A549 (cell line): ENCODE measurements at regions not wholly inside any gene's neighbourhood (a gene's known extent, or its start where the extent isn't known, plus 50 kb on each side); places are given as distances from the start of the nearest gene placed in this dataset.

Experiments
- ATAC-seq, 2 experiments: fragments of 200-7000 bp in 1 of 2; fragments of >200 bp in 1 of 2; cut with Nextera tagmentation in 1 of 2; cut with Tn5 transposase in 1 of 2; 3 replicates each; pipeline versions ENCODE4 v1.8.0 to v1.9.1; 2018 to 2020; ENCODE audit warnings: mild to moderate bottlenecking in 1 of 2, moderate library complexity in 1 of 2
- CTCF ChIA-PET: fragments of 300-600 bp; sonication (Branson Sonifier 250); formaldehyde crosslinking; extraction: SDS; loops from one replicate; lab custom pipeline; 2021; ENCODE audit warnings: antibody characterized with exemption, inconsistent platforms; lab: Yijun Ruan, JAX
- POLR2A ChIA-PET: fragments of 350-600 bp; formaldehyde crosslinking; extraction: SDS; loops from one replicate; lab custom pipeline; 2021; ENCODE audit warnings: antibody characterized with exemption, inconsistent platforms; lab: Yijun Ruan, JAX
- DNase-seq, 2 experiments: peaks; one replicate each; pipeline versions ENCODE4 v3.0.0 to v3.0.0-alpha.2; 2011 to 2016; ENCODE audit warnings: low read depth in 1 of 2, low spot score in 1 of 2
- FAIRE-seq: peaks from 2 replicates; lab custom pipeline; 2011; peaks lifted over from hg19 to GRCh38; lab: Jason Lieb, UNC
- H3K27ac ChIP-seq, 2 experiments: fragments of >200 bp; sonication (Bioruptor Twin); formaldehyde crosslinking; 3 replicates each; pipeline ENCODE4 v1.5.1; 2016 to 2017
- H3K4me1 ChIP-seq: fragments of >200 bp; sonication (Bioruptor Twin); formaldehyde crosslinking; 3 replicates; pipeline ENCODE4 v1.6.1; 2016
- H3K4me2 ChIP-seq: fragments of >200 bp; sonication (Bioruptor Twin); formaldehyde crosslinking; 3 replicates; pipeline ENCODE4 v1.6.1; 2016
- H3K4me3 ChIP-seq: fragments of >200 bp; sonication (Bioruptor Twin); formaldehyde crosslinking; 3 replicates; pipeline ENCODE4 v1.5.1; 2016
- H3K9me3 ChIP-seq: fragments of >200 bp; sonication (Bioruptor Twin); formaldehyde crosslinking; 3 replicates; pipeline ENCODE4 v1.6.1; 2016
- CBX2 ChIP-seq: fragments of 200-600 bp; sonication (generic); IDR thresholded peaks from 2 replicates; pipeline ENCODE4 v1.6.1; 2016; ENCODE audit warnings: low read depth, mild to moderate bottlenecking, borderline replicate concordance
- CEBPB ChIP-seq, 2 experiments: fragments of >200 bp in 1 of 2; sonication (Bioruptor Twin) in 1 of 2; formaldehyde crosslinking in 1 of 2; IDR thresholded peaks; 2 replicates each; pipeline ENCODE4 v1.6.1; 2012 to 2016
- EP300 ChIP-seq, 2 experiments: fragments of >200 bp; sonication (Bioruptor Twin); formaldehyde crosslinking; IDR thresholded peaks; 2 replicates in 1 of 2; 3 replicates in 1 of 2; pipeline ENCODE4 v1.6.1; 2016 to 2017
- ESRRA ChIP-seq: fragments of 150-350 bp; IDR thresholded peaks from 2 replicates; pipeline ENCODE4 v1.6.1; 2014; ENCODE audit warnings: mild to moderate bottlenecking, low read length, borderline replicate concordance
- FOXS1 ChIP-seq: fragments of 250-450 bp; sonication (Bioruptor Pico); IDR thresholded peaks from 2 replicates; pipeline ENCODE4 v1.5.0; 2020; ENCODE audit warnings: mild to moderate bottlenecking, moderate library complexity
- HOXA7 ChIP-seq: fragments of 250-450 bp; sonication (Bioruptor Pico); IDR thresholded peaks from 2 replicates; pipeline ENCODE4 v1.5.0; 2020; ENCODE audit warnings: mild to moderate bottlenecking, moderate library complexity
- HOXB13 ChIP-seq: fragments of 250-450 bp; sonication (Bioruptor Pico); IDR thresholded peaks from 2 replicates; pipeline ENCODE4 v1.5.0; 2020; ENCODE audit warnings: low read depth, mild to moderate bottlenecking, moderate library complexity
- JUN ChIP-seq, 2 experiments: fragments of >200 bp; sonication (Bioruptor Twin); formaldehyde crosslinking; IDR thresholded peaks; 2 replicates in 1 of 2; 3 replicates in 1 of 2; pipeline ENCODE4 v1.6.1; 2016 to 2017
- JUNB ChIP-seq: fragments of >200 bp; sonication (Bioruptor Twin); formaldehyde crosslinking; IDR thresholded peaks from 2 replicates; pipeline ENCODE4 v1.6.1; 2016
- KDM5A ChIP-seq: fragments of 200-600 bp; sonication (generic); IDR thresholded peaks from 2 replicates; pipeline ENCODE4 v1.6.1; 2016; ENCODE audit warnings: antibody characterized with exemption, mild to moderate bottlenecking
- MAFK ChIP-seq: fragments of 450-650 bp; IDR thresholded peaks from 2 replicates; pipeline ENCODE4 v1.6.1; 2014; ENCODE audit not compliant: partially characterized antibody
- MYC ChIP-seq: IDR thresholded peaks from 2 replicates; pipeline ENCODE4 v1.6.1; 2012; ENCODE audit warnings: mild to moderate bottlenecking, inconsistent platforms, low read length, improper control_type of control experiment, borderline replicate concordance
- POLR2AphosphoS2 ChIP-seq: conservative IDR thresholded peaks from 2 replicates; pipeline ENCODE4 v1.6.1; 2012; ENCODE audit warnings: low read length, improper control_type of control experiment, inconsistent platforms
- RAD21 ChIP-seq, 2 experiments: fragments of >200 bp in 1 of 2; sonication (Bioruptor Twin) in 1 of 2; formaldehyde crosslinking in 1 of 2; IDR thresholded peaks in 1 of 2; conservative IDR thresholded peaks in 1 of 2; 2 replicates in 1 of 2; 3 replicates in 1 of 2; pipeline ENCODE4 v1.6.1; 2012 to 2018; ENCODE audit warnings: inconsistent platforms in 1 of 2
- RNF2 ChIP-seq: fragments of 200-600 bp; sonication (generic); IDR thresholded peaks from 2 replicates; pipeline ENCODE4 v1.6.1; 2016; ENCODE audit warnings: low read depth, mild to moderate bottlenecking, antibody characterized with exemption, moderate library complexity, borderline replicate concordance
- SMC3 ChIP-seq: fragments of >200 bp; sonication (Bioruptor Twin); formaldehyde crosslinking; IDR thresholded peaks from 3 replicates; pipeline ENCODE4 v1.6.1; 2018; ENCODE audit warnings: inconsistent platforms
- ZC3H11A ChIP-seq: fragments of 450-650 bp; IDR thresholded peaks from 2 replicates; pipeline ENCODE4 v1.6.1; 2014; ENCODE audit warnings: antibody characterized with exemption, mild to moderate bottlenecking
- ZFP36 ChIP-seq: fragments of 450-650 bp; IDR thresholded peaks from 2 replicates; pipeline ENCODE4 v1.6.1; 2014; ENCODE audit warnings: borderline replicate concordance; ENCODE audit not compliant: partially characterized antibody
- WGBS: methylation state at CpG from one replicate; pipeline ENCODE4 v1.1.6; 2017; ENCODE audit errors: missing lambda C conversion rate; 5-methylcytosine and 5-hydroxymethylcytosine counted together
- TF ChIP-seq, protein P1 (sequence below): fragments of 250-450 bp; sonication (Bioruptor Pico); IDR thresholded peaks from 2 replicates; pipeline ENCODE4 v1.5.0; 2020; ENCODE audit warnings: low read depth, mild to moderate bottlenecking, moderate library complexity
- TF ChIP-seq, protein P2 (sequence below): IDR thresholded peaks from 2 replicates; pipeline ENCODE4 v1.6.1; 2012
- TF ChIP-seq, protein P3 (sequence below): fragments of >200 bp; sonication (Bioruptor Twin); formaldehyde crosslinking; IDR thresholded peaks from 3 replicates; pipeline ENCODE4 v1.5.1; 2016

DNA sequence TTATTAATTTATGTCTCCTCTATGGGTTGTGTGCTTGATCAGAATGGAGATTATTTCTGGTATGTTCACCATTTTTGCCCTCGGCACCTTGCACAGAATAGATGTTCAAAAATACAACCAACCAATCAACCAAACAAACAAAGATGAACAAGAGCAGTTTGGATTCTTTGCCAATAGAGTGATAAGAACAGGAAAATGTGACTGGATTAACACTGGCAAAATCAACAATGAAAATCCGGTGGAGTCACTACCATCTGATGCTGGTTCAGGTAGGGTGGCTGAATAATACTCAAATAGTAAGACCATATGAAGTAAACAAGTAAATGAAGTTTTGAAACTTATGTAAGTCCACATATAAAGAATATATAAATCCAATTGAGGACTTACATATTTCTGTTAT, 685.0 kb upstream of the EPHA5 start:
- Histone ChIP-seq H3K9me3 (no peaks in the 10 kb centered on the region), H3K27ac (no peak overlapping the region), H3K4me2 (no peak overlapping the region), H3K4me3 (no peak overlapping the region), H3K4me1 (no peaks in the 10 kb centered on the region)
- no peak for TF ChIP-seq RAD21 (conservative IDR thresholded peaks at IDR 0.05 in 1 of 2, IDR thresholded peaks at IDR 0.05 in 1 of 2)
- TF ChIP-seq JUN (IDR thresholded peaks at IDR 0.05): no peak
- TF ChIP-seq EP300 (IDR thresholded peaks at IDR 0.05): no peak
- TF ChIP-seq, protein P1, sequence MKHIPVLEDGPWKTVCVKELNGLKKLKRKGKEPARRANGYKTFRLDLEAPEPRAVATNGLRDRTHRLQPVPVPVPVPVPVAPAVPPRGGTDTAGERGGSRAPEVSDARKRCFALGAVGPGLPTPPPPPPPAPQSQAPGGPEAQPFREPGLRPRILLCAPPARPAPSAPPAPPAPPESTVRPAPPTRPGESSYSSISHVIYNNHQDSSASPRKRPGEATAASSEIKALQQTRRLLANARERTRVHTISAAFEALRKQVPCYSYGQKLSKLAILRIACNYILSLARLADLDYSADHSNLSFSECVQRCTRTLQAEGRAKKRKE: no peak
- TF ChIP-seq KDM5A: no peak
- TF ChIP-seq ZC3H11A: no peak
- TF ChIP-seq HOXB13: no peak
- TF ChIP-seq SMC3: no peak
- TF ChIP-seq POLR2AphosphoS2: no peak
- ChIA-PET CTCF (no interaction called here), POLR2A (no interaction called here)
- 81% methylated on average over 2 of the region's 2 CpGs for WGBS
- FAIRE-seq (no peak), DNase-seq (no peak), ATAC-seq (no peak)

DNA sequence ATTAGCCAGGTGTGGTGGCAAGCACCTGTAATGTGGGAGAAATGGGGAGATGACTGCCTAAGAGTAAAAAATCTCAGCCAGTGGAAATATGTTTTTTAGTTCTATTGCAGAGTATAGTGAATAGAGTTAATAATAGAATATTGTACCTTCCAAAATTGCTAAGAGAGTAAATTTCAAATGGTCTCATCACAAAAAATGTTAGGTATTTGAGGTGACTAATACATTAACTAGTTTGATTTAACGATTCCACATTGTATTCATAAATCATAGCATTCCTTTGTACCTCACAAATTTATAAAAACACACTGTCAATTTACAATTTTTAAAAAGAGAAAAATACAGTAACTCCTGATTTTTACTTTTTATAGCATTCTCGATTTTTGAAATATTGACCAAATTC, 681.5 kb upstream of the EPHA5 start:
- ChIA-PET POLR2A (no interaction called here), CTCF (no interaction called here)
- Histone ChIP-seq H3K27ac (no peak overlapping the region), H3K4me1 (no peaks in the 10 kb centered on the region), H3K4me2 (no peak overlapping the region), H3K9me3 (no peaks in the 10 kb centered on the region), H3K4me3 (no peak overlapping the region)
- TF ChIP-seq, protein P2, sequence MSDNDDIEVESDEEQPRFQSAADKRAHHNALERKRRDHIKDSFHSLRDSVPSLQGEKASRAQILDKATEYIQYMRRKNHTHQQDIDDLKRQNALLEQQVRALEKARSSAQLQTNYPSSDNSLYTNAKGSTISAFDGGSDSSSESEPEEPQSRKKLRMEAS: no peak
- TF ChIP-seq EP300 (IDR thresholded peaks at IDR 0.05) (no peak), RNF2 (no peak), ESRRA (no peak), MYC (no peak), JUNB (no peak), CEBPB (IDR thresholded peaks at IDR 0.05) (no peak), FOXS1 (CRISPR knock-in tag) (no peak), HOXA7 (CRISPR knock-in tag) (no peak), ZFP36 (no peak), RAD21 (conservative IDR thresholded peaks at IDR 0.05 in 1 of 2, IDR thresholded peaks at IDR 0.05 in 1 of 2) (no peak), CBX2 (no peak)
- TF ChIP-seq, protein P3, sequence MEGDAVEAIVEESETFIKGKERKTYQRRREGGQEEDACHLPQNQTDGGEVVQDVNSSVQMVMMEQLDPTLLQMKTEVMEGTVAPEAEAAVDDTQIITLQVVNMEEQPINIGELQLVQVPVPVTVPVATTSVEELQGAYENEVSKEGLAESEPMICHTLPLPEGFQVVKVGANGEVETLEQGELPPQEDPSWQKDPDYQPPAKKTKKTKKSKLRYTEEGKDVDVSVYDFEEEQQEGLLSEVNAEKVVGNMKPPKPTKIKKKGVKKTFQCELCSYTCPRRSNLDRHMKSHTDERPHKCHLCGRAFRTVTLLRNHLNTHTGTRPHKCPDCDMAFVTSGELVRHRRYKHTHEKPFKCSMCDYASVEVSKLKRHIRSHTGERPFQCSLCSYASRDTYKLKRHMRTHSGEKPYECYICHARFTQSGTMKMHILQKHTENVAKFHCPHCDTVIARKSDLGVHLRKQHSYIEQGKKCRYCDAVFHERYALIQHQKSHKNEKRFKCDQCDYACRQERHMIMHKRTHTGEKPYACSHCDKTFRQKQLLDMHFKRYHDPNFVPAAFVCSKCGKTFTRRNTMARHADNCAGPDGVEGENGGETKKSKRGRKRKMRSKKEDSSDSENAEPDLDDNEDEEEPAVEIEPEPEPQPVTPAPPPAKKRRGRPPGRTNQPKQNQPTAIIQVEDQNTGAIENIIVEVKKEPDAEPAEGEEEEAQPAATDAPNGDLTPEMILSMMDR: no peak
- FAIRE-seq (no peak), ATAC-seq (no peak), DNase-seq (no peak)
- WGBS: 31% methylated on average over 2 of the region's 2 CpGs

DNA sequence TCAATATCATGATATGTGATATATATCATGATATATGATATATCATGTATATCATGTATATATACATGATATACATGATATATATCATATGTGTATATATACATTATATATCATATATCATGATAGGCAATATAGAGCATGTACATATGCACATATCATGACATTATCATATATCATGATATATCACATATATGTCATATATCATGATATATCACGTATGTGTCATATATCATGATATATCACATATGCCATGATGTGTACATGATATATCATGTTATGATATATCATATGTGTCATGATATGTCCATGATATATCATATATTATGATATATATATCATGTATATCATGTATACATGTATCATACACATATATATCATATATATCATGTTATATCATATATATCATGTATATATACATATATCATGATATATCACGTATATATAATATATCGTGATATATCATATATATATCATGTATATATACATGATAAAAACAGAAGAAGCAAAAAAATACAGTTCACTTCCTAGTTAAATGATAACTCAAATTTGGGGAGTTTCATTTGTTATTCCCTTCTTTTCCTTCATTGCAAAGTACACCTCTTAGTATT, 670.1 kb upstream of the EPHA5 start:
- Histone ChIP-seq H3K9me3 (no peaks in the 10 kb centered on the region), H3K4me3 (no peak overlapping the region), H3K4me2 (no peak overlapping the region)
- TF ChIP-seq, protein P1: no peak
- TF ChIP-seq CEBPB (IDR thresholded peaks at IDR 0.05) (no peak), MAFK (no peak), HOXA7 (CRISPR knock-in tag) (no peak), CBX2 (peak; percentile 86)
- TF ChIP-seq, protein P3: no peak
- TF ChIP-seq, all 56 proteins: peak for 1
- FAIRE-seq (no peak), ATAC-seq (no peak), DNase-seq (no peak)
- 61% methylated on average over 3 of the region's 3 CpGs for WGBS
- no peaks in the 10 kb centered on the region for H3K4me1 ChIP-seq
- ChIA-PET POLR2A (no interaction called here), CTCF (no interaction called here)
- H3K27ac ChIP-seq: no peak overlapping the region
